HL-60 (cell line): ENCODE measurements at regions not wholly inside any gene's neighbourhood (a gene's known extent, or its start where the extent isn't known, plus 50 kb on each side); places are given as distances from the start of the nearest gene placed in this dataset.

Experiments
- DNase-seq, 2 experiments: peaks; one replicate each; pipeline ENCODE4 v3.0.0-alpha.2; 2010 to 2020; ENCODE audit warnings: low read depth in 1 of 2, low spot score in 1 of 2
- H3K27ac ChIP-seq: fragments of 250-450 bp; sonication (Bioruptor Pico); replicated peaks from 2 replicates; pipeline ENCODE4 v1.5.1; 2020; ENCODE audit warnings: mild to moderate bottlenecking, moderate library complexity
- H3K27me3 ChIP-seq: fragments of 250-450 bp; sonication (Bioruptor Pico); 2 replicates; pipeline ENCODE4 v1.5.1; 2021; ENCODE audit warnings: mild to moderate bottlenecking, moderate library complexity; ENCODE audit not compliant: insufficient read depth, poor library complexity, severe bottlenecking
- H3K4me3 ChIP-seq: replicated peaks from 2 replicates; pipeline ENCODE4 v1.5.1; 2011; ENCODE audit warnings: mild to moderate bottlenecking, control low read depth, low read length; ENCODE audit not compliant: insufficient read depth
- CTCF ChIP-seq: IDR thresholded peaks from one replicate; pipeline ENCODE4 v1.5.1; 2011; ENCODE audit warnings: low read length, control low read depth, inconsistent platforms; ENCODE audit not compliant: insufficient read depth
- GABPA ChIP-seq: IDR thresholded peaks from 2 replicates; pipeline ENCODE4 v1.6.1; 2012; ENCODE audit warnings: low read depth
- POLR2AphosphoS5 ChIP-seq: IDR thresholded peaks from 2 replicates; pipeline ENCODE4 v1.6.1; 2012; ENCODE audit warnings: low read depth
- REST ChIP-seq: IDR thresholded peaks from 2 replicates; pipeline ENCODE4 v1.6.1; 2012; ENCODE audit warnings: low read depth; ENCODE audit not compliant: insufficient replicate concordance
- SPI1 ChIP-seq: IDR thresholded peaks from 2 replicates; pipeline ENCODE4 v1.6.1; 2012; ENCODE audit warnings: low read depth, mild to moderate bottlenecking, borderline replicate concordance

- no peak for DNase-seq
- no peaks in the 10 kb centered on the region for H3K27me3 ChIP-seq
- H3K27ac ChIP-seq = no peak overlapping the region
- no peak for TF ChIP-seq SPI1
- TF ChIP-seq POLR2AphosphoS5 = no peak
- no peak for TF ChIP-seq GABPA
- no peak for TF ChIP-seq CTCF
- no peak for TF ChIP-seq REST
- no peak overlapping the region for H3K4me3 ChIP-seq
Observed at GRCh38 chr20:11852811-11853210, 64.9 kb upstream of the BTBD3 start.

GRCh38 chr20:11853359-11853758, 64.3 kb upstream of the BTBD3 start:
- H3K4me3 ChIP-seq = no peak overlapping the region
- no peaks in the 10 kb centered on the region for H3K27me3 ChIP-seq
- no peak overlapping the region for H3K27ac ChIP-seq
- TF ChIP-seq GABPA = no peak
- TF ChIP-seq POLR2AphosphoS5 = no peak
- TF ChIP-seq REST = no peak
- TF ChIP-seq SPI1 = no peak
- no peak for TF ChIP-seq CTCF
- no peak for DNase-seq

GRCh38 chr20:11861479-11861878, 56.2 kb upstream of the BTBD3 start:
- H3K27me3 ChIP-seq = no peaks in the 10 kb centered on the region
- no peak overlapping the region for H3K27ac ChIP-seq
- no peak overlapping the region for H3K4me3 ChIP-seq
- DNase-seq = no peak
- TF ChIP-seq GABPA = no peak
- no peak for TF ChIP-seq POLR2AphosphoS5
- TF ChIP-seq REST = no peak
